PFSK-1 (cell line): ENCODE measurements at regions not wholly inside any gene's neighbourhood (a gene's known extent, or its start where the extent isn't known, plus 50 kb on each side); places are given as distances from the start of the nearest gene placed in this dataset.

ENCODE experiments used
- FOXP2 ChIP-seq: optimal IDR thresholded peaks from 2 replicates; pipeline ENCODE3; 2011; ENCODE audit warnings: borderline replicate concordance, control low read depth, inconsistent platforms; ENCODE audit not compliant: insufficient read depth; ENCODE audit errors: extremely low read length, extremely low read depth
- POLR2AphosphoS5 ChIP-seq: IDR thresholded peaks from 2 replicates; pipeline ENCODE4 v1.6.1; 2012; ENCODE audit warnings: low read depth, mild to moderate bottlenecking, control low read depth, low read length, moderate library complexity
- REST ChIP-seq, 2 experiments: IDR thresholded peaks; 2 replicates each; pipeline versions ENCODE4 v1.6.1 to v1.8.0; 2011 to 2012; ENCODE audit warnings: low read depth in 2 of 2, low read length in 2 of 2, control low read depth in 1 of 2, inconsistent platforms in 1 of 2, mild to moderate bottlenecking in 1 of 2, moderate library complexity in 1 of 2; ENCODE audit not compliant: insufficient read depth in 1 of 2
- SIN3A ChIP-seq: IDR thresholded peaks from 2 replicates; pipeline ENCODE4 v1.6.1; 2012; ENCODE audit warnings: mild to moderate bottlenecking, low read length, moderate library complexity, borderline replicate concordance; ENCODE audit not compliant: insufficient read depth
- TAF1 ChIP-seq: IDR thresholded peaks from 2 replicates; pipeline ENCODE4 v1.6.1; 2012; ENCODE audit warnings: low read length, control low read depth, borderline replicate concordance; ENCODE audit not compliant: insufficient read depth

GRCh38 chr5:53362521-53362941 lies 117.9 kb upstream of the FST start:
- no peak for TF ChIP-seq FOXP2
- TF ChIP-seq SIN3A, result no peak
- TF ChIP-seq REST (IDR thresholded peaks at IDR 0.05; ENCODE audit: insufficient read depth in 1 of 2, low read depth in 2 of 2, low read length in 2 of 2), result no peak
- TF ChIP-seq TAF1, result no peak
- TF ChIP-seq POLR2AphosphoS5, result no peak

- TF ChIP-seq TAF1 (no peak), REST (IDR thresholded peaks at IDR 0.05; ENCODE audit: insufficient read depth in 1 of 2, low read depth in 2 of 2, low read length in 2 of 2) (no peak), FOXP2 (no peak), POLR2AphosphoS5 (no peak), SIN3A (no peak)
These were observed 116.4 kb upstream of the FST start for GRCh38 chr5:53364061-53364460.

- TF ChIP-seq SIN3A (no peak), REST (IDR thresholded peaks at IDR 0.05; ENCODE audit: insufficient read depth in 1 of 2, low read depth in 2 of 2, low read length in 2 of 2) (no peak)
These were observed 114.2 kb upstream of the FST start for GRCh38 chr5:53366245-53366644.

GRCh38 chr5:53367727-53368126 lies 112.7 kb upstream of the FST start:
- no peak for TF ChIP-seq FOXP2
- TF ChIP-seq SIN3A, result no peak
- TF ChIP-seq TAF1, result no peak
- TF ChIP-seq REST (IDR thresholded peaks at IDR 0.05; ENCODE audit: insufficient read depth in 1 of 2, low read depth in 2 of 2, low read length in 2 of 2), result no peak
- TF ChIP-seq POLR2AphosphoS5, result no peak

- no peak for TF ChIP-seq TAF1
- TF ChIP-seq SIN3A, result no peak
- no peak for TF ChIP-seq REST (IDR thresholded peaks at IDR 0.05; ENCODE audit: insufficient read depth in 1 of 2, low read depth in 2 of 2, low read length in 2 of 2)
- TF ChIP-seq FOXP2, result no peak
- TF ChIP-seq POLR2AphosphoS5, result no peak
These were observed 111.9 kb upstream of the FST start for GRCh38 chr5:53368516-53368915.
